HEK293 (cell line): ENCODE measurements at regions not wholly inside any gene's neighbourhood (a gene's known extent, or its start where the extent isn't known, plus 50 kb on each side); places are given as distances from the start of the nearest gene placed in this dataset.
"Not testable (repeated sequence)": the region's sequence is repeated elsewhere in the genome, so short reads cannot be mapped to it uniquely, and the experiment has no call there.

ENCODE experiments used
- CTCF ChIA-PET: fragments of 350-600 bp; formaldehyde crosslinking; extraction: SDS; loops from one replicate; lab custom pipeline; 2021; ENCODE audit warnings: antibody characterized with exemption; lab: Yijun Ruan, JAX
- POLR2A ChIA-PET: fragments of 300-600 bp; formaldehyde crosslinking; extraction: SDS; loops from one replicate; lab custom pipeline; 2020; ENCODE audit warnings: antibody characterized with exemption, inconsistent platforms; lab: Yijun Ruan, JAX
- H3K27ac ChIP-seq: fragments of 200-500 bp; sonication (Bioruptor generic); 2 replicates; pipeline ENCODE4 v1.5.1; 2014; ENCODE audit warnings: low read depth, low read length, control low read depth, inconsistent platforms; ENCODE audit errors: extremely low read depth
- H3K36me3 ChIP-seq, 2 experiments: fragments of 200-500 bp in 1 of 2; sonication (Bioruptor generic) in 1 of 2; 1 replicate in 1 of 2; 2 replicates in 1 of 2; pipeline ENCODE4 v1.5.1; 2014 to 2017; ENCODE audit warnings: inconsistent platforms in 2 of 2, low read length in 2 of 2; ENCODE audit not compliant: control insufficient read depth in 2 of 2, insufficient read depth in 1 of 2
- H3K4me1 ChIP-seq: fragments of 200-500 bp; sonication (Bioruptor generic); 2 replicates; pipeline ENCODE4 v1.5.1; 2014; ENCODE audit warnings: mild to moderate bottlenecking, low read length, inconsistent platforms; ENCODE audit not compliant: control insufficient read depth, insufficient read depth
- H3K4me3 ChIP-seq: 2 replicates; pipeline ENCODE4 v1.5.1; 2011; ENCODE audit warnings: low read depth, mild to moderate bottlenecking, control low read depth, low read length, moderate library complexity
- H3K9me3 ChIP-seq: fragments of 200-500 bp; sonication (Bioruptor generic); 2 replicates; pipeline ENCODE4 v1.5.1; 2014; ENCODE audit warnings: low read depth, low read length, inconsistent platforms; ENCODE audit not compliant: control insufficient read depth, insufficient read depth
- SCRT1 ChIP-seq: fragments of 450-650 bp; formaldehyde crosslinking; IDR thresholded peaks from 2 replicates; pipeline ENCODE4 v1.5.1; 2016; ENCODE audit warnings: missing biosample characterization, missing genetic modification characterization, borderline replicate concordance
- TF ChIP-seq, protein P1 (sequence below): fragments of 450-650 bp; formaldehyde crosslinking; IDR thresholded peaks from 2 replicates; pipeline ENCODE4 v1.5.1; 2016; ENCODE audit warnings: missing biosample characterization, missing genetic modification characterization

DNA sequence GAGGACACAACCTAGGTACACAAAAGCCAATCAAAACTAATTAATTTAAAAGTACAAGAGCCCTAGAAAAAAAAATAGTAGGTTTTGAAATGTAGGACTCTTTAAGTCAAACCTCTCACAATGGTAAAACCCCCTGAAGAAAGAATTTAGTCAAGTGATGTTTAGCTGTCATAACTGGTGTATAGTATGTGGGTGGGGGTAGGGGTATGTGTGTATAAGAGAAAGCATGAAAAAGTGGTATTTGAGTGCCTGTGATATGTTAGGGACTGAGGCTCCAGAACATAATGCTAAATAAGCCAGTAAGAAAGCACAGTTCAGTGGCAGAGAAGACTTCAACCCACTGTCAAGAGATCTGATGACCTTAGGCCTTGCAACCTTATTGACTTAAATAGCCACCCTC, 507.9 kb downstream of the TTLL7 start (continued):
- TF ChIP-seq, protein P1, sequence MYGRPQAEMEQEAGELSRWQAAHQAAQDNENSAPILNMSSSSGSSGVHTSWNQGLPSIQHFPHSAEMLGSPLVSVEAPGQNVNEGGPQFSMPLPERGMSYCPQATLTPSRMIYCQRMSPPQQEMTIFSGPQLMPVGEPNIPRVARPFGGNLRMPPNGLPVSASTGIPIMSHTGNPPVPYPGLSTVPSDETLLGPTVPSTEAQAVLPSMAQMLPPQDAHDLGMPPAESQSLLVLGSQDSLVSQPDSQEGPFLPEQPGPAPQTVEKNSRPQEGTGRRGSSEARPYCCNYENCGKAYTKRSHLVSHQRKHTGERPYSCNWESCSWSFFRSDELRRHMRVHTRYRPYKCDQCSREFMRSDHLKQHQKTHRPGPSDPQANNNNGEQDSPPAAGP (tag by site-specific recombination), result no peak
- TF ChIP-seq SCRT1 (tag by site-specific recombination), result no peak

GRCh38 chr1:83488105-83488504, 510.8 kb downstream of the TTLL7 start:
- H3K36me3 ChIP-seq, CTCF ChIA-PET, H3K4me3 ChIP-seq, H3K4me1 ChIP-seq, H3K9me3 ChIP-seq, H3K27ac ChIP-seq, POLR2A ChIA-PET: not testable (repeated sequence)

- CTCF ChIA-PET, H3K36me3 ChIP-seq, H3K27ac ChIP-seq, H3K4me3 ChIP-seq, H3K4me1 ChIP-seq, POLR2A ChIA-PET, H3K9me3 ChIP-seq: not testable (repeated sequence)
Observed at GRCh38 chr1:83487460-83487859, 511.5 kb downstream of the TTLL7 start.

DNA sequence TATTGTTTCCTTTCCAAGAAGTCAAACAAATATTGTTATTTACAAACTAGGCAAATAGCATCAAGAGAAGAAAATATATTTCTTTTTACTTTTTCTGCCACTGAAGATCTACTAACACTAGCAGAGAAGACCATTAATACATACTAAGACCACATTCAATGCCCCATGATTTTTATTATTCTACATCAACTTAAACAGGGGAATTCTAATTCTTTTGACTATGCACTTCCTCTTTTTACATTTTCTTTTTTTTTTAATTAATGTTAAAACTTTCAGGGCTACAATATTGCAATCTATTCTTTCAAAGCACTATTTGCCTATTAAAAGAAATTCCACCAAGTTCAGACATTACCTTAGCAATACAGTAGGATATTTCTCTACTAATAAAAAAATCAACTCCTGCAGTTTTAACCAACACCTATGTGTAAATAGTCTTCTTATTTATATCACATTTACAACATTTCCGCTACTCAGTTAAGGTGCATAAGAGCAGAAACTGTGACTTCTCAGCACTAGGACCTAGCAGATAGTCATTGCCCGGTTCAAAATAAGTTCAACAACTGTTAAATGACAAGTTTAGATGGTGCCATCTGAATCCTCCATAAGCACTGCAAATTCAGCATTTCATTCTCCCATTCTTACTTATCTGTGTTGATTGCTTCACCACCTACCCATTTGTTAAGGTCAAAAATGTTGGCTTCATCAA, 513.5 kb downstream of the TTLL7 start:
- H3K4me3 ChIP-seq, POLR2A ChIA-PET, H3K4me1 ChIP-seq, H3K27ac ChIP-seq, H3K9me3 ChIP-seq, H3K36me3 ChIP-seq, CTCF ChIA-PET: not testable (repeated sequence)

DNA sequence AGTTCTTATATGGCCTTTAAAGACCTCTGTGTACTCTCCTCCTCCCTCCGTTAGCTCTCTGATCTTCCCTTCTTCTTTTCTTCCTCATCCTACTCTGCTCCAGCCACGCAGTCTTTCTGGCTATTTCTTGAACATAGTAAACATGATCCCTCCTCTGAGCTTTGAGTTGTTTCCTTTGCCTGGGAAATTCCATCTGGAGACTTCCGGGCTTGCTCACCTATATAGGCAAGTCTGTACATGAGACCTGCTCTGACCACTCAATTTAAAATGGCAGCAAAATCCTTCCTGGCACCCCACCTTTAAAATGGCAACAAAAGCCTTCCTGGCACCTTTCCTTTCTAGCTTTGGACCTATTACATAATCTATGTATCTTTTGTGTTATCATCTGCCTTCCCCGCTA, 517.6 kb downstream of the TTLL7 start:
- H3K36me3 ChIP-seq, POLR2A ChIA-PET, H3K27ac ChIP-seq, H3K9me3 ChIP-seq, H3K4me3 ChIP-seq, CTCF ChIA-PET, H3K4me1 ChIP-seq: not testable (repeated sequence)

GRCh38 chr1:83479591-83480239, 519.2 kb downstream of the TTLL7 start:
- H3K4me1 ChIP-seq, POLR2A ChIA-PET, H3K4me3 ChIP-seq, H3K36me3 ChIP-seq, H3K27ac ChIP-seq, H3K9me3 ChIP-seq, CTCF ChIA-PET: not testable (repeated sequence)

DNA sequence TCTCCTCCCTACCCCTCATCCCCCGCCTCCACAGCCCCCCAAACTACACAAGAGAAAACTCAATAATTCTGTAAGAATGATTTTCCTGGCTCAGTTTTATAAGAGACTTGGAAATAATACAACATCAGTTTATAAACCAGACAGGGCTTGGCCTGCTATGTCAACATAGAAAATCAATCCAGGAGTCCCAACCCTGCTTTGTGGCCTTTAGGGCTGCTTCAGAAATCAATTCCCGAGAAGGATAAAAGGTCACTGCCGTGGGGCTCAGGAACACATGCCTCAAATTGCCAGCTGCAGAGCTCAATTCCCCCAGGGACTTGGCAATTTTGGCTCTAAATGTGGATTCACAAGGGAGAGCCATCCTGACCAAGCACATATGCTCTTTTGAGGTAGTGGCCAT, 520.8 kb downstream of the TTLL7 start:
- POLR2A ChIA-PET, H3K9me3 ChIP-seq, CTCF ChIA-PET: not testable (repeated sequence)

DNA sequence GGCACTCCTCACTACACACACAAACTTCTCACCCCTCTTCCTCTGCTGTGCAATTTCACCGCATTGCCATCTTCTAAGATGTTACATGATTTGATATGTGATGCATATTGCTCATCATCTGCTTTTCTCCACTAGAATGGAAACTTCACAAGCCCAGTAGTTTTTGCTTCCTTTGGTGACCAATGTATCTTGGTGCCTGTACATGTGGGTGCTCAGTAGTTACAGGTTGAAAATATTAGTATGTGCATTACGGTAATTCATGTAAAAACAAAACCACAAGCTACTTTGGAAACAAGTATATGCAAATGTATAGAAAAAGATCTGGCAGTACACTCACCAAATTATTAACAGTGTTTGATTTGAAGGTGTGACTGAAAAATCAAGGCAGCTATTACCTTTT, 522.4 kb downstream of the TTLL7 start:
- POLR2A ChIA-PET, H3K4me3 ChIP-seq, H3K27ac ChIP-seq, H3K4me1 ChIP-seq, H3K9me3 ChIP-seq, H3K36me3 ChIP-seq: not testable (repeated sequence)
- CTCF ChIA-PET, result interaction anchor here (0.6 kb wide), 1 partner anchor 448 kb away, joined by 3 read pairs; no protein-coding TSS in a partner anchor

More for the DNA sequence above, 520.8 kb downstream of the TTLL7 start:
- not testable (repeated sequence) for H3K36me3 ChIP-seq, H3K4me1 ChIP-seq, H3K4me3 ChIP-seq, H3K27ac ChIP-seq

- CTCF ChIA-PET, H3K4me3 ChIP-seq, H3K9me3 ChIP-seq, H3K36me3 ChIP-seq, H3K4me1 ChIP-seq, H3K27ac ChIP-seq, POLR2A ChIA-PET: not testable (repeated sequence)
Observed at GRCh38 chr1:83474946-83475345, 524.0 kb downstream of the TTLL7 start.

DNA sequence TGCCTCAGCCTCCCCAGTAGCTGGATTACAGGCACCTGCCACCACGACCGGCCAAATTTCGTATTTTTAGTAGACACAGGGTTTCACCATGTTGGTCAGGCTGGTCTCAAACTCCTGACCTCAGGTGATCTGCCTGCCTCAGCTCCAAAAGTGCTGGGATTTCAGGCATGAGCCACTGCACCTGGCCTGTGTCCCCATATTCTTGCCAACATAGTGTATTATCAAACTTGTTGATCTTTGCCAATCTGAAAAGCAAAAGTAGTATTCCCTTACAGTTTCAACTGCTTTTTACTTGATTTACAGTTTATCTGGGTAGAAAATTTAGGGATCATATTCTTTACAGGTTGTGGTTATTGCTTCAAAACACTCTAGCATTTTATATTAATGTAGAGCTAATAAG, 524.9 kb downstream of the TTLL7 start:
- H3K36me3 ChIP-seq, H3K4me1 ChIP-seq, CTCF ChIA-PET, H3K27ac ChIP-seq, H3K9me3 ChIP-seq, H3K4me3 ChIP-seq: not testable (repeated sequence)
- POLR2A ChIA-PET, result interaction anchor here (0.6 kb wide), 1 partner anchor 219 kb away, joined by 3 read pairs; no protein-coding TSS in a partner anchor

- H3K27ac ChIP-seq, H3K4me1 ChIP-seq, H3K9me3 ChIP-seq, CTCF ChIA-PET, POLR2A ChIA-PET, H3K36me3 ChIP-seq, H3K4me3 ChIP-seq: not testable (repeated sequence)
Observed at GRCh38 chr1:83472066-83472465, 526.9 kb downstream of the TTLL7 start.
